ENCODE measurements at regions not wholly inside any gene's neighbourhood (a gene's known extent, or its start where the extent isn't known, plus 50 kb on each side); places are given as distances from the start of the nearest gene placed in this dataset.

- H3K36me3 ChIP-seq: no peaks in the 10 kb centered on the region
- H3K27me3 ChIP-seq: no peaks in the 10 kb centered on the region
- no peaks in the 10 kb centered on the region for H3K9me3 ChIP-seq
- no peak overlapping the region for H3K27ac ChIP-seq
- H3K4me3 ChIP-seq: no peak overlapping the region
- H3K4me1 ChIP-seq: no peaks in the 10 kb centered on the region
- no peak for TF ChIP-seq POLR2AphosphoS5 (IDR thresholded peaks at IDR 0.05; ENCODE audit: insufficient read depth in 1 of 2, low read depth in 1 of 2)
- TF ChIP-seq POLR2A (IDR thresholded peaks at IDR 0.05): no peak
- no peak for TF ChIP-seq CTCF (IDR thresholded peaks at IDR 0.05)
- no peak for DNase-seq (ENCODE audit: extremely low spot score in 2 of 2)
- intact Hi-C loops (cut with DNase I): no loop called here
These were observed 62.2 kb downstream of the DIPK2A start for GRCh38 chr3:144033863-144034262.

GRCh38 chr3:144034715-144035290 lies 63.2 kb downstream of the DIPK2A start:
- Histone ChIP-seq H3K27ac (no peak overlapping the region), H3K4me1 (no peaks in the 10 kb centered on the region), H3K36me3 (no peaks in the 10 kb centered on the region), H3K9me3 (no peaks in the 10 kb centered on the region), H3K4me3 (no peak overlapping the region), H3K27me3 (no peaks in the 10 kb centered on the region)
- TF ChIP-seq POLR2AphosphoS5 (IDR thresholded peaks at IDR 0.05; ENCODE audit: insufficient read depth in 1 of 2, low read depth in 1 of 2) (no peak), POLR2A (IDR thresholded peaks at IDR 0.05) (no peak), CTCF (IDR thresholded peaks at IDR 0.05) (no peak)
- intact Hi-C loops (cut with DNase I): no loop called here
- no peak for DNase-seq (ENCODE audit: extremely low spot score in 2 of 2)

- Histone ChIP-seq H3K27ac (no peak overlapping the region), H3K4me3 (no peak overlapping the region), H3K36me3 (no peaks in the 10 kb centered on the region), H3K27me3 (no peaks in the 10 kb centered on the region), H3K4me1 (no peaks in the 10 kb centered on the region), H3K9me3 (no peaks in the 10 kb centered on the region)
- DNase-seq (ENCODE audit: extremely low spot score in 2 of 2): no peak
- intact Hi-C loops (cut with DNase I): no loop called here
- no peak for TF ChIP-seq POLR2AphosphoS5 (IDR thresholded peaks at IDR 0.05; ENCODE audit: insufficient read depth in 1 of 2, low read depth in 1 of 2)
- TF ChIP-seq CTCF (IDR thresholded peaks at IDR 0.05): no peak
- TF ChIP-seq POLR2A (IDR thresholded peaks at IDR 0.05): no peak
These were observed 64.9 kb downstream of the DIPK2A start for GRCh38 chr3:144036498-144036897.

- Histone ChIP-seq H3K4me3 (no peak overlapping the region), H3K4me1 (no peaks in the 10 kb centered on the region), H3K27ac (no peak overlapping the region), H3K9me3 (no peaks in the 10 kb centered on the region), H3K27me3 (no peaks in the 10 kb centered on the region), H3K36me3 (no peaks in the 10 kb centered on the region)
- TF ChIP-seq POLR2AphosphoS5 (IDR thresholded peaks at IDR 0.05; ENCODE audit: insufficient read depth in 1 of 2, low read depth in 1 of 2): no peak
- TF ChIP-seq CTCF (IDR thresholded peaks at IDR 0.05): no peak
- TF ChIP-seq POLR2A (IDR thresholded peaks at IDR 0.05): no peak
- no peak for DNase-seq (ENCODE audit: extremely low spot score in 2 of 2)
- intact Hi-C loops (cut with DNase I): no loop called here
These were observed 68.0 kb downstream of the DIPK2A start for GRCh38 chr3:144039661-144040060.

- H3K27ac ChIP-seq: no peak overlapping the region
- intact Hi-C loops (cut with DNase I): no loop called here
- H3K4me1 ChIP-seq: no peaks in the 10 kb centered on the region
- no peaks in the 10 kb centered on the region for H3K9me3 ChIP-seq
- no peaks in the 10 kb centered on the region for H3K36me3 ChIP-seq
- H3K4me3 ChIP-seq: no peak overlapping the region
- no peaks in the 10 kb centered on the region for H3K27me3 ChIP-seq
- DNase-seq (ENCODE audit: extremely low spot score in 2 of 2): no peak
- TF ChIP-seq CTCF (IDR thresholded peaks at IDR 0.05): no peak
- no peak for TF ChIP-seq POLR2AphosphoS5 (IDR thresholded peaks at IDR 0.05; ENCODE audit: insufficient read depth in 1 of 2, low read depth in 1 of 2)
- TF ChIP-seq POLR2A (IDR thresholded peaks at IDR 0.05): no peak
These were observed 70.4 kb downstream of the DIPK2A start for GRCh38 chr3:144041960-144042556.
